ENCODE measurements at regions not wholly inside any gene's neighbourhood (a gene's known extent, or its start where the extent isn't known, plus 50 kb on each side); places are given as distances from the start of the nearest gene placed in this dataset.
A peak's percentile ranks its signal among the peaks of the same experiment; 100 is the strongest.

GRCh38 chr4:187276736-187277408, 553.2 kb upstream of the FAT1 start:
- H3K18ac ChIP-seq (ENCODE audit: low read depth, low read length) = peak overlapping the region; percentile 96; the same call in 1 of the 2 replicates
- H3K14ac ChIP-seq (replicated peaks; ENCODE audit: low read depth, low read length) = peak overlapping the region; percentile 76
- ATAC-seq (ENCODE audit: low read depth) (peak; percentile 91), DNase-seq (peak; percentile 78)
- dilution Hi-C loops (cut with HindIII; ENCODE audit: low sequenced_read_pairs, unreplicated experiment) (no loop called here), intact Hi-C loops (cut with micrococcal nuclease) (loop anchor here (10.0 kb wide), 1 partner anchor 322 kb away; no protein-coding TSS in a partner anchor), in situ Hi-C loops (cut with MboI; ENCODE audit: low sequenced_read_pairs) (no loop called here)
- peak overlapping the region; percentile 29; the same call in 2 of the 3 replicates for H2BK15ac ChIP-seq (ENCODE audit: low read depth, low read length)
- peak overlapping the region; percentile 26; the same call in 1 of the 2 replicates for H4K91ac ChIP-seq (ENCODE audit: insufficient read depth, low read depth, low read length)
- H3K4ac ChIP-seq (ENCODE audit: low read depth, low read length) = peak overlapping the region; percentile 66
- H3K9me1 ChIP-seq (ENCODE audit: insufficient read depth, low read length) = no peaks in the 10 kb centered on the region; the same call in 1 of the 2 replicates
- POLR2A ChIA-PET (ENCODE audit: unreplicated experiment) = no interaction called here
- peak overlapping the region; percentile 54 for H2AFZ ChIP-seq (replicated peaks; ENCODE audit: low read length, poor library complexity)
- peak overlapping the region; percentile 88 for H2BK5ac ChIP-seq (ENCODE audit: low read depth, low read length, poor library complexity, severe bottlenecking)
- TF ChIP-seq ELK1 (IDR thresholded peaks at IDR 0.05; ENCODE audit: borderline replicate concordance, low read depth, low read length) (no peak), POLR2A (IDR thresholded peaks at IDR 0.05; ENCODE audit: low read depth, low read length) (no peak), MAFK (IDR thresholded peaks at IDR 0.05; ENCODE audit: low read depth, low read length) (no peak), SMC3 (IDR thresholded peaks at IDR 0.05; ENCODE audit: low read depth, low read length) (no peak), NFE2L2 (IDR thresholded peaks at IDR 0.05; ENCODE audit: low read depth, low read length) (no peak), BHLHE40 (IDR thresholded peaks at IDR 0.05; ENCODE audit: low read depth, low read length) (no peak), MAZ (IDR thresholded peaks at IDR 0.05; ENCODE audit: borderline replicate concordance, low read depth, low read length) (no peak), RFX5 (IDR thresholded peaks at IDR 0.05; ENCODE audit: low read depth, low read length) (no peak), MXI1 (IDR thresholded peaks at IDR 0.05; ENCODE audit: borderline replicate concordance, low read depth, low read length) (no peak)
- TF ChIP-seq, protein P1, sequence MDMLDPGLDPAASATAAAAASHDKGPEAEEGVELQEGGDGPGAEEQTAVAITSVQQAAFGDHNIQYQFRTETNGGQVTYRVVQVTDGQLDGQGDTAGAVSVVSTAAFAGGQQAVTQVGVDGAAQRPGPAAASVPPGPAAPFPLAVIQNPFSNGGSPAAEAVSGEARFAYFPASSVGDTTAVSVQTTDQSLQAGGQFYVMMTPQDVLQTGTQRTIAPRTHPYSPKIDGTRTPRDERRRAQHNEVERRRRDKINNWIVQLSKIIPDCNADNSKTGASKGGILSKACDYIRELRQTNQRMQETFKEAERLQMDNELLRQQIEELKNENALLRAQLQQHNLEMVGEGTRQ (IDR thresholded peaks at IDR 0.05; ENCODE audit: low read depth, low read length) = no peak
- no peaks in the 10 kb centered on the region for H3K9me3 ChIP-seq (ENCODE audit: control insufficient read depth, insufficient read depth, low read length)
- peak overlapping the region; percentile 40 for H3K9ac ChIP-seq (ENCODE audit: low read depth, low read length)
- H4K20me1 ChIP-seq (ENCODE audit: insufficient read depth, low read length) = no peaks in the 10 kb centered on the region
- H4K8ac ChIP-seq (ENCODE audit: low read depth in 2 of 2, low read length in 2 of 2) = peak overlapping the region in 1 of 2 experiments; percentile 91; a peak in 2 of 4 replicates
- peak overlapping the region; percentile 83 for H2BK20ac ChIP-seq (ENCODE audit: low read depth, low read length)
- H3K4me2 ChIP-seq (ENCODE audit: low read depth, low read length) = peak overlapping the region; percentile 99
- H2AK5ac ChIP-seq (ENCODE audit: low read depth, low read length) = no peak overlapping the region
- no TSS peak for BruUV-seq (replicated peaks)
- CTCF ChIA-PET = no interaction called here
- no peaks in the 10 kb centered on the region for H3K79me1 ChIP-seq (ENCODE audit: low read depth in 1 of 2, low read length in 2 of 2)
- H3K27me3 ChIP-seq (ENCODE audit: control insufficient read depth, insufficient read depth, low read length) = no peaks in the 10 kb centered on the region
- H3K4me1 ChIP-seq (ENCODE audit: control insufficient read depth, insufficient read depth, low read length) = peaks cover 4% of the 10 kb centered on the region
- H3K56ac ChIP-seq (ENCODE audit: extremely low read depth, insufficient read depth, low read length) = peak overlapping the region; percentile 42; the same call in 1 of the 2 replicates
- peak overlapping the region; percentile 47; the same call in 1 of the 2 replicates for H3K4me3 ChIP-seq (ENCODE audit: insufficient read depth, low read depth, low read length)
- H3K23ac ChIP-seq (ENCODE audit: low read depth, low read length) = peak overlapping the region; percentile 54; the same call in 1 of the 2 replicates
- H4K5ac ChIP-seq (ENCODE audit: low read depth, low read length) = peak overlapping the region; percentile 99
- peak overlapping the region; percentile 94 for H2BK120ac ChIP-seq (ENCODE audit: low read depth, low read length)
- no peak overlapping the region for H2AK9ac ChIP-seq (replicated peaks; ENCODE audit: low read depth, low read length, poor library complexity)
- peak overlapping the region; percentile 17; the same call in 1 of the 2 replicates for H3K27ac ChIP-seq (ENCODE audit: insufficient read depth, low read length)
- H3K36me3 ChIP-seq (ENCODE audit: control insufficient read depth, insufficient read depth, low read length) = no peaks in the 10 kb centered on the region
- no CpG with 5 or more reads among the region's 7 CpGs for WGBS, 2 experiments (ENCODE audit: extremely low coverage in 2 of 2, insufficient read length in 1 of 2)
